Endothelial cell of umbilical vein (primary cell): ENCODE measurements at regions not wholly inside any gene's neighbourhood (a gene's known extent, or its start where the extent isn't known, plus 50 kb on each side); places are given as distances from the start of the nearest gene placed in this dataset.

Experiments
- BruUV-seq: library from RNA; stranded (reverse); fragments of 400-500 nt; replicated peaks from 2 replicates; lab custom pipeline; 2021; lab: Mats Ljungman, UMichigan
- CTCF ChIA-PET: fragments of 300-600, 350-600 bp; sonication (Branson Sonifier 250); formaldehyde crosslinking; loops from one replicate; lab custom pipeline; 2021; ENCODE audit warnings: antibody characterized with exemption, inconsistent platforms; lab: Charles Lee
- POLR2A ChIA-PET: fragments of 300-600, 350-600 bp; sonication (Branson Sonifier 250); formaldehyde crosslinking; loops from one replicate; lab custom pipeline; 2021; ENCODE audit warnings: antibody characterized with exemption, inconsistent platforms; lab: Charles Lee
- DNase-seq: peaks from one replicate; pipeline ENCODE4 v3.0.0-alpha.2; 2011; ENCODE audit warnings: low read depth, low spot score
- FAIRE-seq: peaks from 2 replicates; lab custom pipeline; 2011; peaks lifted over from hg19 to GRCh38; lab: Jason Lieb, UNC
- H2AFZ ChIP-seq: 2 replicates; pipeline ENCODE4 v1.6.0; 2012; ENCODE audit warnings: low read depth, low read length, control low read depth, inconsistent platforms
- H3K27ac ChIP-seq: 2 replicates; pipeline ENCODE4 v1.5.1; 2011; ENCODE audit warnings: low read depth, mild to moderate bottlenecking, control low read depth, low read length, moderate library complexity; ENCODE audit not compliant: insufficient read depth
- H3K27me3 ChIP-seq, 2 experiments: 2 replicates each; pipeline versions ENCODE4 v1.6.0 to v1.6.1; 2011; ENCODE audit warnings: low read length in 2 of 2, mixed read lengths in 1 of 2; ENCODE audit not compliant: control insufficient read depth in 2 of 2, insufficient read depth in 2 of 2
- H3K36me3 ChIP-seq, 2 experiments: 2 replicates in 1 of 2; 3 replicates in 1 of 2; pipeline ENCODE4 v1.5.1; 2011; ENCODE audit warnings: low read length in 2 of 2, mild to moderate bottlenecking in 1 of 2, moderate library complexity in 1 of 2; ENCODE audit not compliant: control insufficient read depth in 2 of 2, insufficient read depth in 2 of 2; ENCODE audit errors: extremely low read depth in 1 of 2
- H3K4me1 ChIP-seq: 3 replicates; pipeline ENCODE4 v1.5.1; 2011; ENCODE audit warnings: mild to moderate bottlenecking, low read length; ENCODE audit not compliant: control insufficient read depth, insufficient read depth; ENCODE audit errors: extremely low read depth
- H3K4me2 ChIP-seq: 2 replicates; pipeline ENCODE4 v1.6.1; 2011; ENCODE audit warnings: low read length, control low read depth, mixed read lengths; ENCODE audit not compliant: insufficient read depth
- H3K4me3 ChIP-seq, 3 experiments: fragments of 200-600 bp in 1 of 3; sonication (generic), shearing (Covaris generic) in 1 of 3; replicated peaks in 1 of 3; 2 replicates each; pipeline ENCODE4 v1.5.1; 2011 to 2016; ENCODE audit warnings: control low read depth in 3 of 3, low read length in 3 of 3, mild to moderate bottlenecking in 2 of 3, inconsistent platforms in 1 of 3, low read depth in 1 of 3, moderate library complexity in 1 of 3; ENCODE audit not compliant: insufficient read depth in 1 of 3
- H3K79me2 ChIP-seq: 2 replicates; pipeline ENCODE4 v1.6.0; 2012; ENCODE audit warnings: low read length, inconsistent platforms; ENCODE audit not compliant: control insufficient read depth, insufficient read depth
- H3K9ac ChIP-seq: replicated peaks from 2 replicates; pipeline ENCODE3; 2011; ENCODE audit warnings: low read length, control low read depth; ENCODE audit not compliant: insufficient read depth; ENCODE audit errors: extremely low read depth
- H3K9me1 ChIP-seq: replicated peaks from 3 replicates; pipeline ENCODE4 v1.6.0; 2011; ENCODE audit warnings: mild to moderate bottlenecking, low read length; ENCODE audit not compliant: control insufficient read depth, insufficient read depth; ENCODE audit errors: extremely low read depth
- H3K9me3 ChIP-seq: replicated peaks from 2 replicates; pipeline ENCODE4 v1.5.1; 2012; ENCODE audit warnings: low read length, inconsistent platforms; ENCODE audit not compliant: control insufficient read depth, insufficient read depth
- H4K20me1 ChIP-seq: replicated peaks from 2 replicates; pipeline ENCODE3; 2011; ENCODE audit warnings: mild to moderate bottlenecking, low read length; ENCODE audit not compliant: control insufficient read depth, insufficient read depth; ENCODE audit errors: extremely low read depth
- FOS ChIP-seq: IDR thresholded peaks from 2 replicates; pipeline ENCODE4 v1.6.1; 2011; ENCODE audit warnings: mild to moderate bottlenecking, low read length, moderate library complexity, borderline replicate concordance; ENCODE audit not compliant: insufficient read depth
- POLR2A ChIP-seq: IDR thresholded peaks from 2 replicates; pipeline ENCODE4 v1.6.1; 2012; ENCODE audit warnings: low read depth, mild to moderate bottlenecking, control low read depth, low read length
- dilution Hi-C: fragments of 300-500 bp; cut with MboI; formaldehyde crosslinking; loops from one replicate; pipeline ENCODE4 v1.15.0; 2019; ENCODE audit warnings: low sequenced_read_pairs; ENCODE audit not compliant: extremely low pct_ligation_motif_present
- intact Hi-C: fragments of 100-400 bp; cut with micrococcal nuclease; formaldehyde crosslinking; loops from one replicate; pipeline ENCODE4 v1.10.0; 2022

DNA sequence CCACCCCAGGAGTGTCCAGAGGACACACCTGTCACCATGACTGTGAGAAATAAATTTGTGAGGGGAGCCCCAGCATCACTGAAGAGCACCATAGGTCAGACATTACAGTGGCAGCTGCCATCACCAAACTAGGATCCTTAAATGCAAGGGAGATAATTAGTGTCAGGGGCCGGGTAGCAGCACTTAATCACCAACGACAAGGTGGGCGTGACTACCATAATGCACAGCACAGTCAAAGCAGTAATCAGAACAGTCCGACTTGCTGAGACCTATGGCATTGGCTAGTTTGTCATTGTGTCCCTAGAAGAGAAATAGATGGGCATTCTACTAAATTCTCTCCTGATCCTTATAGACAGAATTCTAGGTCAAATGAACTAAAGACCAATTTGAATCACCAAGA is 856.7 kb upstream of the GOT2 start:
- dilution Hi-C loops, result no loop called here

DNA sequence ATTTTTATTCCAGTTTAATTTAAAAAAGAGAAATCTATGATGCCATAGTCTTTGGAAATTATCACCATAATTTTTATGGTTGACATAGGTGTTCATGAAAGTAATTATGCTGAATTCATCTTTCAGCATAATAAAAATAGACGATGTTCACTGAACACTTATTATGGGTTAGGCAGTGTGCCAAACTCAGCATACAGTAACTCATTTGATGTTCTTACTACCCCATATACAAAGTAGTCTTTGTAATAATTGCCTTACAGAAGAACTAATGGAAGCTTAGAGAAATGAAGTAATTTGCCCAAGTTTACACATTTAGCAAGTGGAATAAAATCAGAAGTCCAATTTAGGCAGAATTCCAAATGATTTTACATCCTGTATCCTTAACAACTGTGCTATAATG is 852.2 kb upstream of the GOT2 start:
- H3K27me3 ChIP-seq, result no peaks in the 10 kb centered on the region
- no peaks in the 10 kb centered on the region for H4K20me1 ChIP-seq
- POLR2A ChIA-PET, result no interaction called here
- H3K79me2 ChIP-seq, result no peaks in the 10 kb centered on the region
- H3K9me3 ChIP-seq, result no peaks in the 10 kb centered on the region
- no peaks in the 10 kb centered on the region for H3K4me1 ChIP-seq
- H2AFZ ChIP-seq, result no peak overlapping the region
- no TSS peak for BruUV-seq
- H3K27ac ChIP-seq, result no peak overlapping the region
- dilution Hi-C loops (no loop called here), intact Hi-C loops (no loop called here)
- CTCF ChIA-PET, result no interaction called here
- H3K9ac ChIP-seq, result no peak overlapping the region
- no peak overlapping the region for H3K4me3 ChIP-seq
- FAIRE-seq (no peak), DNase-seq (no peak)
- no peaks in the 10 kb centered on the region for H3K9me1 ChIP-seq
- H3K4me2 ChIP-seq, result no peak overlapping the region
- no peak for TF ChIP-seq FOS
- no peaks in the 10 kb centered on the region for H3K36me3 ChIP-seq

More for the DNA sequence above, 856.7 kb upstream of the GOT2 start:
- TF ChIP-seq POLR2A, result no peak
- no peak for DNase-seq
- no peak overlapping the region for H2AFZ ChIP-seq
- H4K20me1 ChIP-seq, result no peaks in the 10 kb centered on the region
- POLR2A ChIA-PET, result no interaction called here
- no peaks in the 10 kb centered on the region for H3K27me3 ChIP-seq
- no peak overlapping the region for H3K4me3 ChIP-seq
- no peaks in the 10 kb centered on the region for H3K4me1 ChIP-seq
- H3K9me1 ChIP-seq, result no peaks in the 10 kb centered on the region
- H3K27ac ChIP-seq, result no peak overlapping the region
- H3K9ac ChIP-seq, result no peak overlapping the region
- intact Hi-C loops, result no loop called here
- no TSS peak for BruUV-seq
- no peaks in the 10 kb centered on the region for H3K9me3 ChIP-seq
- H3K4me2 ChIP-seq, result no peak overlapping the region
- CTCF ChIA-PET, result no interaction called here
- H3K36me3 ChIP-seq, result no peaks in the 10 kb centered on the region
- FAIRE-seq, result no peak
- H3K79me2 ChIP-seq, result no peaks in the 10 kb centered on the region
